ENCODE measurements at regions not wholly inside any gene's neighbourhood (a gene's known extent, or its start where the extent isn't known, plus 50 kb on each side); places are given as distances from the start of the nearest gene placed in this dataset.

DNA sequence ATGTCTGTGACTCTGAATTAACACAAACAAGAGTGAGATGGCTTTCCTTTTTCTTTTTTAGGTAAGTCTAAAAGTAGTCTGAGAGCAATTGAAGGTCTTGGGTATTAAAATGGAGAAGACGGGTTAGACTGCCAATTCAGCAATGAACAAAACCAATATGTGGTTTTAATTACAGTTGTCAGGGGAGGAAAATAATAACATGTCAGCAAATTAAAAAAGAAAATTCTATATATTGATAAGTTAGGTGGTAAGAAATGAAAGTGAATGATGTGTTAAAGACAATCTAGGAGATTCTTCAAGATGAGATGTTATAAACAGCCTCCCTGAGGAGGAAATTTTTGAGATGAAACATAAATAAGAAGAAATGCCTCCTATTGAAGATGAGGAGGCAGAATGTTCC is 150.6 kb upstream of the HSF2 start:
- POLR2A ChIA-PET: no interaction called here

DNA sequence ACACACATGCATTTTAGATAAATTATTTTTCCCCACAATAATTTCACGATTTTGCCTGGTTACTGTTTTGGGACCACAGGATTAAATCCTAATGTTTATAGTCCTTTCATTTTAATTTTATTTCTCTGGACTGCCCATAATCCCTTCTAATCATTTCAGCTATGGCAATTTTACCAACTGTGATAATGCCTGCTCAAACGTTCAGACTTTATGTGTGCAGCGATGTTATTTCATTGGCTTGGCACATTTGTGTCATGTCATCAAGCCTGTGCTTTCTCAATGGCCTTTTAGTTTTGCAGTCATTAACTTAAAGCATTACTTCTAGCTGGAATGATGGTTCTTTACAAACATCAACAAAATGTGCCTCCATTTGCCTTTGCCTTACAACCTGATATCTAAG is 140.6 kb upstream of the HSF2 start:
- POLR2A ChIA-PET: no interaction called here
- no peak overlapping the region for H3K27ac ChIP-seq (ENCODE audit: low read depth, low read length)
- CTCF ChIA-PET: no interaction called here
- DNase-seq (ENCODE audit: low read depth, low spot score): no peak
- TF ChIP-seq CTCF (IDR thresholded peaks at IDR 0.05; ENCODE audit: low read depth, low read length): no peak
- H3K4me3 ChIP-seq (ENCODE audit: low read depth, low read length): no peak overlapping the region
- no peaks in the 10 kb centered on the region for H3K27me3 ChIP-seq (ENCODE audit: control insufficient read depth, insufficient read depth, low read length)
- no peaks in the 10 kb centered on the region for H3K9me3 ChIP-seq (ENCODE audit: control insufficient read depth, insufficient read depth, low read length)

More for the DNA sequence above, 150.6 kb upstream of the HSF2 start:
- H3K9me3 ChIP-seq (ENCODE audit: control insufficient read depth, insufficient read depth, low read length): peaks cover 17% of the 10 kb centered on the region
- no peak overlapping the region for H3K27ac ChIP-seq (ENCODE audit: low read depth, low read length)
- TF ChIP-seq CTCF (IDR thresholded peaks at IDR 0.05; ENCODE audit: low read depth, low read length): no peak
- H3K4me3 ChIP-seq (ENCODE audit: low read depth, low read length): no peak overlapping the region
- DNase-seq (ENCODE audit: low read depth, low spot score): no peak
- H3K27me3 ChIP-seq (ENCODE audit: control insufficient read depth, insufficient read depth, low read length): no peaks in the 10 kb centered on the region
- CTCF ChIA-PET: no interaction called here

DNA sequence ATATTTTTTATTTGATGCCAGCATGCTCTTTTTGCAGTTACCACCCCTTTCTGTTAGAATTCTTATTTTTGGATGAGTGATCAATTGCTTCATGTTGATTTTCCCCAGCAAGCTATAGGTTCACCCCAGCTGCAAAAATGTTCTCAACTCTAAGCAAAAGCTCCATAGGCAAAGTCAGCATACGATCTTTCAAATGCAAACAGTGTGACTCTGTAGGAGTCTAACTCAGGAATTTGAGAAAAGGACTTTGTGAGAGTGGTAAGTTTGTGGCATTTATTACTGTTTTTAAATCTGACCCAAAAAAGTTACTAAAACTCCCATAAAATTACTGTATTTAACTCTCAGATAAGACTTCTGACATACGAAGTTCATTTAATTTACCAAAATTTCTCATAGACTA is 134.9 kb upstream of the HSF2 start:
- DNase-seq (ENCODE audit: low read depth, low spot score): no peak
- no peak for TF ChIP-seq CTCF (IDR thresholded peaks at IDR 0.05; ENCODE audit: low read depth, low read length)
- ChIA-PET CTCF (interaction anchor here (0.6 kb wide), 1 partner anchor 743 kb away, joined by 3 read pairs; no protein-coding TSS in a partner anchor), POLR2A (no interaction called here)
- H3K27me3 ChIP-seq (ENCODE audit: control insufficient read depth, insufficient read depth, low read length): no peaks in the 10 kb centered on the region
- H3K9me3 ChIP-seq (ENCODE audit: control insufficient read depth, insufficient read depth, low read length): no peaks in the 10 kb centered on the region
- H3K4me3 ChIP-seq (ENCODE audit: low read depth, low read length): no peak overlapping the region
- no peak overlapping the region for H3K27ac ChIP-seq (ENCODE audit: low read depth, low read length)

DNA sequence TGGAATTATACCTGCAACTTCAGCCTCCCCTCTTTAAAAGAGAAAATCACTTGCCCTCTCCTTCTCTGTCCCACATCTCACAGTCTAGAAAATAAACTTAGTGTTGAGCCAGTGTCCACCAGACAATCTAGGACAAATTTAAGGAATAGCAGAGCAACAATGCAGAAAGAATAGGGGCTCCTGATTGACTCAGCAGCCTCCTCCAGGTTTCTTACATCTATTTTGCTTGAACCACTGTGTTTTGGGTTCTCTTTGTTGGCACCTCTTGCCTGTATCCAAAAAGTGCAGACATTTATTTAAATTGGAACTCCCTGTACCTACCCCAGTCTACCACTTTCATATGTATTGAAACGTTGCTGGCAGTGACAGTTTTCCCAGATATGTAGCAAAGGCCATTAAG is 133.7 kb upstream of the HSF2 start:
- ChIA-PET CTCF (interaction anchor here (0.6 kb wide), 1 partner anchor 12 kb away, joined by 5 read pairs; no protein-coding TSS in a partner anchor), POLR2A (no interaction called here)
- no peaks in the 10 kb centered on the region for H3K27me3 ChIP-seq (ENCODE audit: control insufficient read depth, insufficient read depth, low read length)
- H3K27ac ChIP-seq (ENCODE audit: low read depth, low read length): no peak overlapping the region
- no peaks in the 10 kb centered on the region for H3K9me3 ChIP-seq (ENCODE audit: control insufficient read depth, insufficient read depth, low read length)
- H3K4me3 ChIP-seq (ENCODE audit: low read depth, low read length): no peak overlapping the region
- DNase-seq (ENCODE audit: low read depth, low spot score): no peak
- no peak for TF ChIP-seq CTCF (IDR thresholded peaks at IDR 0.05; ENCODE audit: low read depth, low read length)

DNA sequence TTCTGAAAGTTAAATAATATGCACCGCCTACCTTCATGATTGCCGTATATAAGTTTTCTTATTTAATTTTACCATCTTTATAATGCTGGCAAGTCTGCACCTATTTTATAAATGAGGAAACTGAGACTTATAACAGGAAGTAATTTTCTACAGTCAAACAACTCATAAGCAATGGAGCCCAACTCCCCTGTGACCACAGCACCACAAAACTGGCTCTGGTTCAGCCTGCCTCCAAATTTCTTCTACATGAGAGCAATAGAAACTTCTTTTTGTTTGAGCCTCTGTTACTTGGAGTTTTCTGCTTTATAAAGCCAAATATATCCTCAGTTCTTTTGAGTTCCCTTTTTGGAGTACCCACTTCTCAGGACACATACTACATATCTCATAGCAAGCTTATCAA is 131.1 kb upstream of the HSF2 start:
- no peak overlapping the region for H3K4me3 ChIP-seq (ENCODE audit: low read depth, low read length)
- CTCF ChIA-PET: no interaction called here
- no peak for TF ChIP-seq CTCF (IDR thresholded peaks at IDR 0.05; ENCODE audit: low read depth, low read length)

More for the DNA sequence above, 131.1 kb upstream of the HSF2 start:
- H3K27ac ChIP-seq (ENCODE audit: low read depth, low read length): no peak overlapping the region
- POLR2A ChIA-PET: no interaction called here
- no peak for DNase-seq (ENCODE audit: low read depth, low spot score)
- H3K27me3 ChIP-seq (ENCODE audit: control insufficient read depth, insufficient read depth, low read length): no peaks in the 10 kb centered on the region
- H3K9me3 ChIP-seq (ENCODE audit: control insufficient read depth, insufficient read depth, low read length): no peaks in the 10 kb centered on the region

All from AG04450 (cell line).